Upper lobe of left lung (tissue), 4 donors: ENCODE measurements at regions not wholly inside any gene's neighbourhood (a gene's known extent, or its start where the extent isn't known, plus 50 kb on each side); places are given as distances from the start of the nearest gene placed in this dataset.

Source experiments
- CTCF ChIP-seq, 6 experiments: fragments of 450-650 bp in 4 of 6; fragments of 200-600 bp in 2 of 6; sonication (generic) in 2 of 6; IDR thresholded peaks; one replicate each; pipeline ENCODE4 v1.5.1; 2016 to 2019; ENCODE audit warnings: antibody characterized with exemption in 6 of 6
- POLR2AphosphoS5 ChIP-seq, 2 donors: sonication (generic); formaldehyde crosslinking; IDR thresholded peaks; one replicate each; pipeline ENCODE4 v1.5.1; 2017; ENCODE audit warnings: antibody characterized with exemption in 2 of 2

GRCh38 chr3:20529911-20530310 is 343.9 kb upstream of the SGO1 start:
- TF ChIP-seq CTCF (IDR thresholded peaks at IDR 0.05), result no peak
- no peak for TF ChIP-seq POLR2AphosphoS5 (IDR thresholded peaks at IDR 0.05)
